ENCODE measurements at regions not wholly inside any gene's neighbourhood (a gene's known extent, or its start where the extent isn't known, plus 50 kb on each side); places are given as distances from the start of the nearest gene placed in this dataset.

DNA sequence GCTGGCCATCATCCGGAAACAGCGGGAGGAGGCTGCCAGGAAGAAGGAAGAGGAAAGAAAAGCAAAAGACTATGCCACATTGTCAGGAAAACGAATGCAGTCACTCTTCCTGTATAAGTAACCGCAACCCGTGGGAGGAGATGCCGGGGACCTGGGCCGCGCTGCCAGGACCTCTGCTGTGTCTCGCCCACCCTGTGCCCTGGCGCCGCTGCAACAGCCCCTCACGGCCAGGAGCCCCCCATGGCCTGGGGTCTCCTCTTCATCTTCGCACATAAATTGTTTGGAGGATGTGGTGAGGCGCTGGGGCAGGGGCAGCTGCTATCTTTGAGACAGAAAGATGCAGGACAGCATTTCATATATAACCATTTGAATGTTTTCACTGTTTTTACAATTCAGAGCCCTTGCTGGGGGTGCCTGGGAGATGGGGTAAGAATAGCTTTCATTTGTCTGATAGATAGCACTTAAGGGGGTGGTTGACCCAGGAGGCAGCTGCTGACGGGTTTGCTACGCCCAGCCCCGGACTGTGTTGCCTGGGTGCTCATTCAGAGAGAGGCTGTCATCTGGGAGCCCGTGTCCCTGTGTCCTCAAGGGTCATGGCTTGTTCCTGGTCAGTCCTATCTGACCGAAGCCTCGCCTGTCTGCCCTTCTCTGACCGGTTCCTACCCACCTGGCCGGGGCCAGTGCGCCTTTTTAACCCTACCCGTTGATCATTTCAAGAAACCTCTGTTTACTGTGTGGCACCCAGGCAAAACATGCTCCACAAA is 1067.7 kb upstream of the COX7C start:
- no peak for TF ChIP-seq GABPA (IDR thresholded peaks at IDR 0.05; ENCODE audit: low read depth, low read length)
- no peak for TF ChIP-seq GABPA (CRISPR knock-in tag; IDR thresholded peaks at IDR 0.05; ENCODE audit: low read depth)
- no peak for TF ChIP-seq POLR2AphosphoS5 (IDR thresholded peaks at IDR 0.05; ENCODE audit: low read depth, low read length)
- no peak for TF ChIP-seq HMGXB3 (CRISPR knock-in tag; IDR thresholded peaks at IDR 0.05; ENCODE audit: borderline replicate concordance)
- TF ChIP-seq RFX1 (IDR thresholded peaks at IDR 0.05): no peak
- TF ChIP-seq ZNF780A (CRISPR knock-in tag; IDR thresholded peaks at IDR 0.05): no peak
- no peak for TF ChIP-seq SIN3A (IDR thresholded peaks at IDR 0.05; ENCODE audit: borderline replicate concordance, low read depth, low read length)
- no peak for TF ChIP-seq HNRNPH1 (optimal IDR thresholded peaks at IDR 0.05; ENCODE audit: low read depth, low read length)
- TF ChIP-seq POLR2A (IDR thresholded peaks at IDR 0.05; ENCODE audit: insufficient read depth in 1 of 2, low read depth in 2 of 2, low read length in 2 of 2): no peak
- TF ChIP-seq, protein P1, sequence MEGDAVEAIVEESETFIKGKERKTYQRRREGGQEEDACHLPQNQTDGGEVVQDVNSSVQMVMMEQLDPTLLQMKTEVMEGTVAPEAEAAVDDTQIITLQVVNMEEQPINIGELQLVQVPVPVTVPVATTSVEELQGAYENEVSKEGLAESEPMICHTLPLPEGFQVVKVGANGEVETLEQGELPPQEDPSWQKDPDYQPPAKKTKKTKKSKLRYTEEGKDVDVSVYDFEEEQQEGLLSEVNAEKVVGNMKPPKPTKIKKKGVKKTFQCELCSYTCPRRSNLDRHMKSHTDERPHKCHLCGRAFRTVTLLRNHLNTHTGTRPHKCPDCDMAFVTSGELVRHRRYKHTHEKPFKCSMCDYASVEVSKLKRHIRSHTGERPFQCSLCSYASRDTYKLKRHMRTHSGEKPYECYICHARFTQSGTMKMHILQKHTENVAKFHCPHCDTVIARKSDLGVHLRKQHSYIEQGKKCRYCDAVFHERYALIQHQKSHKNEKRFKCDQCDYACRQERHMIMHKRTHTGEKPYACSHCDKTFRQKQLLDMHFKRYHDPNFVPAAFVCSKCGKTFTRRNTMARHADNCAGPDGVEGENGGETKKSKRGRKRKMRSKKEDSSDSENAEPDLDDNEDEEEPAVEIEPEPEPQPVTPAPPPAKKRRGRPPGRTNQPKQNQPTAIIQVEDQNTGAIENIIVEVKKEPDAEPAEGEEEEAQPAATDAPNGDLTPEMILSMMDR (CRISPR knock-in tag; IDR thresholded peaks at IDR 0.05): no peak
- TF ChIP-seq EP300 (IDR thresholded peaks at IDR 0.05; ENCODE audit: low read depth in 2 of 2, low read length in 2 of 2): no peak
- no peak for TF ChIP-seq EP300 (CRISPR knock-in tag; IDR thresholded peaks at IDR 0.05; ENCODE audit: borderline replicate concordance)
- no peak for TF ChIP-seq PBX3 (CRISPR knock-in tag; IDR thresholded peaks at IDR 0.05; ENCODE audit: borderline replicate concordance)

Measured in HepG2 (cell line).